ENCODE measurements at regions not wholly inside any gene's neighbourhood (a gene's known extent, or its start where the extent isn't known, plus 50 kb on each side); places are given as distances from the start of the nearest gene placed in this dataset.

- Histone ChIP-seq H3K4me1 (ENCODE audit: insufficient read depth, low read length) (no peaks in the 10 kb centered on the region), H3K36me3 (ENCODE audit: insufficient read depth, low read length) (no peaks in the 10 kb centered on the region), H3K27me3 (ENCODE audit: control insufficient read depth in 1 of 2, insufficient read depth in 2 of 2, low read length in 2 of 2) (no peaks in the 10 kb centered on the region), H3K27ac (ENCODE audit: low read depth, low read length) (no peak overlapping the region), H3K9ac (ENCODE audit: low read length) (no peak overlapping the region), H3K9me3 (ENCODE audit: low read length) (no peaks in the 10 kb centered on the region), H3K4me3 (ENCODE audit: low read depth in 1 of 2, low read length in 2 of 2) (no peak overlapping the region)
These were observed 240.2 kb downstream of the MAN2A1 start for GRCh38 chr5:109929911-109930310.

- H3K36me3 ChIP-seq (ENCODE audit: insufficient read depth, low read length): no peaks in the 10 kb centered on the region
- H3K27ac ChIP-seq (ENCODE audit: low read depth, low read length): no peak overlapping the region
- no peak overlapping the region for H3K4me3 ChIP-seq (ENCODE audit: low read depth in 1 of 2, low read length in 2 of 2)
- H3K27me3 ChIP-seq (ENCODE audit: control insufficient read depth in 1 of 2, insufficient read depth in 2 of 2, low read length in 2 of 2): no peaks in the 10 kb centered on the region
- H3K4me1 ChIP-seq (ENCODE audit: insufficient read depth, low read length): no peaks in the 10 kb centered on the region
- H3K9ac ChIP-seq (ENCODE audit: low read length): no peak overlapping the region
- H3K9me3 ChIP-seq (ENCODE audit: low read length): no peaks in the 10 kb centered on the region
These were observed 241.5 kb downstream of the MAN2A1 start for GRCh38 chr5:109931049-109931780.

GRCh38 chr5:109935833-109936490 lies 246.2 kb downstream of the MAN2A1 start:
- H3K9ac ChIP-seq (ENCODE audit: low read length): no peak overlapping the region
- no peaks in the 10 kb centered on the region for H3K4me1 ChIP-seq (ENCODE audit: insufficient read depth, low read length)
- no peaks in the 10 kb centered on the region for H3K27me3 ChIP-seq (ENCODE audit: control insufficient read depth in 1 of 2, insufficient read depth in 2 of 2, low read length in 2 of 2)
- no peaks in the 10 kb centered on the region for H3K36me3 ChIP-seq (ENCODE audit: insufficient read depth, low read length)
- H3K9me3 ChIP-seq (ENCODE audit: low read length): no peaks in the 10 kb centered on the region
- no peak overlapping the region for H3K27ac ChIP-seq (ENCODE audit: low read depth, low read length)
- H3K4me3 ChIP-seq (ENCODE audit: low read depth in 1 of 2, low read length in 2 of 2): no peak overlapping the region

GRCh38 chr5:109936996-109937395 lies 247.3 kb downstream of the MAN2A1 start:
- Histone ChIP-seq H3K4me3 (ENCODE audit: low read depth in 1 of 2, low read length in 2 of 2) (no peak overlapping the region), H3K27me3 (ENCODE audit: control insufficient read depth in 1 of 2, insufficient read depth in 2 of 2, low read length in 2 of 2) (no peaks in the 10 kb centered on the region), H3K4me1 (ENCODE audit: insufficient read depth, low read length) (no peaks in the 10 kb centered on the region), H3K36me3 (ENCODE audit: insufficient read depth, low read length) (no peaks in the 10 kb centered on the region), H3K27ac (ENCODE audit: low read depth, low read length) (no peak overlapping the region), H3K9me3 (ENCODE audit: low read length) (no peaks in the 10 kb centered on the region), H3K9ac (ENCODE audit: low read length) (no peak overlapping the region)

- Histone ChIP-seq H3K36me3 (ENCODE audit: insufficient read depth, low read length) (no peaks in the 10 kb centered on the region), H3K4me3 (ENCODE audit: low read depth in 1 of 2, low read length in 2 of 2) (no peak overlapping the region), H3K9ac (ENCODE audit: low read length) (no peak overlapping the region), H3K27ac (ENCODE audit: low read depth, low read length) (no peak overlapping the region), H3K9me3 (ENCODE audit: low read length) (no peaks in the 10 kb centered on the region), H3K27me3 (ENCODE audit: control insufficient read depth in 1 of 2, insufficient read depth in 2 of 2, low read length in 2 of 2) (no peaks in the 10 kb centered on the region), H3K4me1 (ENCODE audit: insufficient read depth, low read length) (peaks cover 5% of the 10 kb centered on the region)
These were observed 248.2 kb downstream of the MAN2A1 start for GRCh38 chr5:109937951-109938350.

GRCh38 chr5:109938453-109938852 lies 248.7 kb downstream of the MAN2A1 start:
- H3K9ac ChIP-seq (ENCODE audit: low read length): no peak overlapping the region
- no peak overlapping the region for H3K4me3 ChIP-seq (ENCODE audit: low read depth in 1 of 2, low read length in 2 of 2)
- peaks cover 7% of the 10 kb centered on the region for H3K4me1 ChIP-seq (ENCODE audit: insufficient read depth, low read length)
- H3K27me3 ChIP-seq (ENCODE audit: control insufficient read depth in 1 of 2, insufficient read depth in 2 of 2, low read length in 2 of 2): no peaks in the 10 kb centered on the region
- no peaks in the 10 kb centered on the region for H3K36me3 ChIP-seq (ENCODE audit: insufficient read depth, low read length)
- no peak overlapping the region for H3K27ac ChIP-seq (ENCODE audit: low read depth, low read length)
- no peaks in the 10 kb centered on the region for H3K9me3 ChIP-seq (ENCODE audit: low read length)

GRCh38 chr5:109939116-109939682 lies 249.5 kb downstream of the MAN2A1 start:
- H3K4me1 ChIP-seq (ENCODE audit: insufficient read depth, low read length): peaks cover 7% of the 10 kb centered on the region

GRCh38 chr5:109942646-109943045 lies 252.9 kb downstream of the MAN2A1 start:
- no peak overlapping the region for H3K9ac ChIP-seq (ENCODE audit: low read length)
- no peaks in the 10 kb centered on the region for H3K27me3 ChIP-seq (ENCODE audit: control insufficient read depth in 1 of 2, insufficient read depth in 2 of 2, low read length in 2 of 2)
- no peaks in the 10 kb centered on the region for H3K9me3 ChIP-seq (ENCODE audit: low read length)
- no peaks in the 10 kb centered on the region for H3K36me3 ChIP-seq (ENCODE audit: insufficient read depth, low read length)
- H3K4me1 ChIP-seq (ENCODE audit: insufficient read depth, low read length): peaks cover 7% of the 10 kb centered on the region
- no peak overlapping the region for H3K27ac ChIP-seq (ENCODE audit: low read depth, low read length)
- no peak overlapping the region for H3K4me3 ChIP-seq (ENCODE audit: low read depth in 1 of 2, low read length in 2 of 2)

More at GRCh38 chr5:109939116-109939682, 249.5 kb downstream of the MAN2A1 start:
- no peaks in the 10 kb centered on the region for H3K9me3 ChIP-seq (ENCODE audit: low read length)
- H3K4me3 ChIP-seq (ENCODE audit: low read depth in 1 of 2, low read length in 2 of 2): no peak overlapping the region
- H3K27ac ChIP-seq (ENCODE audit: low read depth, low read length): no peak overlapping the region
- H3K9ac ChIP-seq (ENCODE audit: low read length): no peak overlapping the region
- no peaks in the 10 kb centered on the region for H3K36me3 ChIP-seq (ENCODE audit: insufficient read depth, low read length)
- no peaks in the 10 kb centered on the region for H3K27me3 ChIP-seq (ENCODE audit: control insufficient read depth in 1 of 2, insufficient read depth in 2 of 2, low read length in 2 of 2)

- Histone ChIP-seq H3K9ac (ENCODE audit: low read length) (no peak overlapping the region), H3K9me3 (ENCODE audit: low read length) (no peaks in the 10 kb centered on the region), H3K36me3 (ENCODE audit: insufficient read depth, low read length) (no peaks in the 10 kb centered on the region), H3K27ac (ENCODE audit: low read depth, low read length) (no peak overlapping the region), H3K27me3 (ENCODE audit: control insufficient read depth in 1 of 2, insufficient read depth in 2 of 2, low read length in 2 of 2) (no peaks in the 10 kb centered on the region), H3K4me1 (ENCODE audit: insufficient read depth, low read length) (peaks cover 7% of the 10 kb centered on the region), H3K4me3 (ENCODE audit: low read depth in 1 of 2, low read length in 2 of 2) (no peak overlapping the region)
These were observed 254.0 kb downstream of the MAN2A1 start for GRCh38 chr5:109943701-109944235.

- Histone ChIP-seq H3K27me3 (ENCODE audit: control insufficient read depth in 1 of 2, insufficient read depth in 2 of 2, low read length in 2 of 2) (no peaks in the 10 kb centered on the region), H3K9ac (ENCODE audit: low read length) (no peak overlapping the region), H3K9me3 (ENCODE audit: low read length) (no peaks in the 10 kb centered on the region), H3K4me3 (ENCODE audit: low read depth in 1 of 2, low read length in 2 of 2) (no peak overlapping the region), H3K4me1 (ENCODE audit: insufficient read depth, low read length) (peaks cover 7% of the 10 kb centered on the region), H3K36me3 (ENCODE audit: insufficient read depth, low read length) (no peaks in the 10 kb centered on the region), H3K27ac (ENCODE audit: low read depth, low read length) (no peak overlapping the region)
These were observed 254.7 kb downstream of the MAN2A1 start for GRCh38 chr5:109944461-109944860.

GRCh38 chr5:109945097-109945678 lies 255.5 kb downstream of the MAN2A1 start:
- H3K36me3 ChIP-seq (ENCODE audit: insufficient read depth, low read length): no peaks in the 10 kb centered on the region
- H3K4me1 ChIP-seq (ENCODE audit: insufficient read depth, low read length): peaks cover 7% of the 10 kb centered on the region
- H3K9me3 ChIP-seq (ENCODE audit: low read length): no peaks in the 10 kb centered on the region
- no peak overlapping the region for H3K27ac ChIP-seq (ENCODE audit: low read depth, low read length)
- H3K27me3 ChIP-seq (ENCODE audit: control insufficient read depth in 1 of 2, insufficient read depth in 2 of 2, low read length in 2 of 2): no peaks in the 10 kb centered on the region
- no peak overlapping the region for H3K4me3 ChIP-seq (ENCODE audit: low read depth in 1 of 2, low read length in 2 of 2)
- H3K9ac ChIP-seq (ENCODE audit: low read length): no peak overlapping the region

Data from muscle layer of colon (tissue), 2 donors.